ENCODE measurements at regions not wholly inside any gene's neighbourhood (a gene's known extent, or its start where the extent isn't known, plus 50 kb on each side); places are given as distances from the start of the nearest gene placed in this dataset.

- BruUV-seq (replicated peaks): no TSS peak
Measured at GRCh38 chr2:118498943-118499342, 348.5 kb downstream of the EN1 start.

GRCh38 chr2:118496870-118497611 is 350.4 kb downstream of the EN1 start:
- no peaks in the 10 kb centered on the region for H3K9me3 ChIP-seq (ENCODE audit: low read depth, low read length, poor library complexity, severe bottlenecking)
- H3K4me3 ChIP-seq (ENCODE audit: low read depth, low read length, poor library complexity, severe bottlenecking): no peak overlapping the region
- H3K4me1 ChIP-seq (ENCODE audit: insufficient read depth, low read length, poor library complexity, severe bottlenecking): no peaks in the 10 kb centered on the region
- no peak overlapping the region for H3K27ac ChIP-seq (ENCODE audit: low read depth, low read length, poor library complexity, severe bottlenecking)
- H3K27me3 ChIP-seq (replicated peaks; ENCODE audit: insufficient read depth, low read depth, low read length, poor library complexity): no peaks in the 10 kb centered on the region
- H3K36me3 ChIP-seq (ENCODE audit: insufficient read depth, low read length, poor library complexity, severe bottlenecking): no peaks in the 10 kb centered on the region
- intact Hi-C loops (cut with micrococcal nuclease; ENCODE audit: unreplicated experiment): no loop called here
- CTCF ChIA-PET: no interaction called here
- DNase-seq (ENCODE audit: low spot score): no peak
- no peak for TF ChIP-seq EZH2 (IDR thresholded peaks at IDR 0.05; ENCODE audit: borderline replicate concordance, low read depth, low read length, poor library complexity, severe bottlenecking)
- no peak for TF ChIP-seq CTCF (conservative IDR thresholded peaks at IDR 0.05; ENCODE audit: low read depth, low read length)
- POLR2A ChIA-PET (ENCODE audit: low non-redundant PET): no interaction called here
- no TSS peak for BruUV-seq (replicated peaks)

More at GRCh38 chr2:118498943-118499342, 348.5 kb downstream of the EN1 start:
- no peak for DNase-seq (ENCODE audit: low spot score)
- no peak for TF ChIP-seq EZH2 (IDR thresholded peaks at IDR 0.05; ENCODE audit: borderline replicate concordance, low read depth, low read length, poor library complexity, severe bottlenecking)
- no peak for TF ChIP-seq CTCF (conservative IDR thresholded peaks at IDR 0.05; ENCODE audit: low read depth, low read length)
- CTCF ChIA-PET: no interaction called here
- Histone ChIP-seq H3K9me3 (ENCODE audit: low read depth, low read length, poor library complexity, severe bottlenecking) (no peaks in the 10 kb centered on the region), H3K36me3 (ENCODE audit: insufficient read depth, low read length, poor library complexity, severe bottlenecking) (no peaks in the 10 kb centered on the region), H3K27me3 (replicated peaks; ENCODE audit: insufficient read depth, low read depth, low read length, poor library complexity) (no peaks in the 10 kb centered on the region), H3K27ac (ENCODE audit: low read depth, low read length, poor library complexity, severe bottlenecking) (no peak overlapping the region), H3K4me1 (ENCODE audit: insufficient read depth, low read length, poor library complexity, severe bottlenecking) (no peaks in the 10 kb centered on the region), H3K4me3 (ENCODE audit: low read depth, low read length, poor library complexity, severe bottlenecking) (no peak overlapping the region)
- intact Hi-C loops (cut with micrococcal nuclease; ENCODE audit: unreplicated experiment): no loop called here
- POLR2A ChIA-PET (ENCODE audit: low non-redundant PET): no interaction called here

GRCh38 chr2:118496467-118496866 is 351.0 kb downstream of the EN1 start:
- CTCF ChIA-PET: no interaction called here
- Histone ChIP-seq H3K9me3 (ENCODE audit: low read depth, low read length, poor library complexity, severe bottlenecking) (no peaks in the 10 kb centered on the region), H3K27me3 (replicated peaks; ENCODE audit: insufficient read depth, low read depth, low read length, poor library complexity) (no peaks in the 10 kb centered on the region), H3K4me1 (ENCODE audit: insufficient read depth, low read length, poor library complexity, severe bottlenecking) (no peaks in the 10 kb centered on the region), H3K36me3 (ENCODE audit: insufficient read depth, low read length, poor library complexity, severe bottlenecking) (no peaks in the 10 kb centered on the region), H3K4me3 (ENCODE audit: low read depth, low read length, poor library complexity, severe bottlenecking) (no peak overlapping the region), H3K27ac (ENCODE audit: low read depth, low read length, poor library complexity, severe bottlenecking) (no peak overlapping the region)
- POLR2A ChIA-PET (ENCODE audit: low non-redundant PET): no interaction called here
- BruUV-seq (replicated peaks): no TSS peak
- TF ChIP-seq CTCF (conservative IDR thresholded peaks at IDR 0.05; ENCODE audit: low read depth, low read length): no peak
- no peak for TF ChIP-seq EZH2 (IDR thresholded peaks at IDR 0.05; ENCODE audit: borderline replicate concordance, low read depth, low read length, poor library complexity, severe bottlenecking)
- no peak for DNase-seq (ENCODE audit: low spot score)
- intact Hi-C loops (cut with micrococcal nuclease; ENCODE audit: unreplicated experiment): no loop called here

Measured in A673 (cell line).